Suprapubic skin (tissue), 3 donors: ENCODE measurements at regions not wholly inside any gene's neighbourhood (a gene's known extent, or its start where the extent isn't known, plus 50 kb on each side); places are given as distances from the start of the nearest gene placed in this dataset.

Experiments used
- EP300 ChIP-seq: sonication (generic); formaldehyde crosslinking; IDR thresholded peaks from one replicate; pipeline ENCODE4 v1.6.1; 2017; ENCODE audit warnings: antibody characterized with exemption
- TF ChIP-seq, protein P1 (sequence below), 2 donors: fragments of 200-600 bp in 1 of 2; fragments of 450-650 bp in 1 of 2; sonication (generic) in 1 of 2; IDR thresholded peaks; one replicate each; pipeline ENCODE4 v1.5.1; 2016 to 2019; ENCODE audit warnings: antibody characterized with exemption in 2 of 2, mild to moderate bottlenecking in 1 of 2, moderate library complexity in 1 of 2

DNA sequence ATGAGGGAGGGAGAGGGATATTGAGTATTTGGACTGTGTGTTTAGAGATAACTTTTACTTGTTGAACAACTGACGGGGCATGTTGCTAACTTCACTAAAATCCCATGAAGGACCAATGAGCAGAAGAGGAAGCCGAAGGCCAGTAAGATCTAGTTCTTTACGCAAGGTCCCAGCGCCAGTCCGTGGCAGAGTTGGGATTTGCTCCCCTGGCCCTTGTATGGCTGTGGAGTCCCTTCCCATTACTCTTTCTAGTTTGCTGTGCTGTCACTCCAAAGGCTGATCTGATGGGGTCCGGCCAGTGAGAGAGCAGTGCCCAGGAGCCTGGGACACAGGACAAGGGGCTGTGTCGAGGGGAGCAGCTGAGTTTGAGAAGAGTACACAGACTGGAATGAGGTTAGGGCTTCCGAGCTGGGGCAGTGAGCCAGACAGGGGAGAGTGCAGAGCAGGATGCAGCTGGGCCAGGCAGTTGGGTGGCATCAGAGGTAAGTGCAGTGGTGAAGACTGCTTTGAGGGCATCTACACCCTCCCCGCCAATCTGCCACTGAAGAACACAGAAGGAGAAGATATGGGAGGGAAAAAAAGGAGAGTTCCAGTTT, 692.9 kb upstream of the HS6ST1 start:
- TF ChIP-seq, protein P1, sequence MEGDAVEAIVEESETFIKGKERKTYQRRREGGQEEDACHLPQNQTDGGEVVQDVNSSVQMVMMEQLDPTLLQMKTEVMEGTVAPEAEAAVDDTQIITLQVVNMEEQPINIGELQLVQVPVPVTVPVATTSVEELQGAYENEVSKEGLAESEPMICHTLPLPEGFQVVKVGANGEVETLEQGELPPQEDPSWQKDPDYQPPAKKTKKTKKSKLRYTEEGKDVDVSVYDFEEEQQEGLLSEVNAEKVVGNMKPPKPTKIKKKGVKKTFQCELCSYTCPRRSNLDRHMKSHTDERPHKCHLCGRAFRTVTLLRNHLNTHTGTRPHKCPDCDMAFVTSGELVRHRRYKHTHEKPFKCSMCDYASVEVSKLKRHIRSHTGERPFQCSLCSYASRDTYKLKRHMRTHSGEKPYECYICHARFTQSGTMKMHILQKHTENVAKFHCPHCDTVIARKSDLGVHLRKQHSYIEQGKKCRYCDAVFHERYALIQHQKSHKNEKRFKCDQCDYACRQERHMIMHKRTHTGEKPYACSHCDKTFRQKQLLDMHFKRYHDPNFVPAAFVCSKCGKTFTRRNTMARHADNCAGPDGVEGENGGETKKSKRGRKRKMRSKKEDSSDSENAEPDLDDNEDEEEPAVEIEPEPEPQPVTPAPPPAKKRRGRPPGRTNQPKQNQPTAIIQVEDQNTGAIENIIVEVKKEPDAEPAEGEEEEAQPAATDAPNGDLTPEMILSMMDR (IDR thresholded peaks at IDR 0.05), result no peak
- no peak for TF ChIP-seq EP300
